HepG2 (cell line): ENCODE measurements at regions not wholly inside any gene's neighbourhood (a gene's known extent, or its start where the extent isn't known, plus 50 kb on each side); places are given as distances from the start of the nearest gene placed in this dataset.

ENCODE experiments used
- ATAC-seq: fragments of 200-7000 bp; cut with Tn5 transposase; 3 replicates; pipeline ENCODE4 v1.9.1; 2020; ENCODE audit warnings: mild to moderate bottlenecking, moderate library complexity
- BruUV-seq: library from RNA; stranded (reverse); fragments of 400-500 nt; replicated peaks from 2 replicates; lab custom pipeline; 2021; lab: Mats Ljungman, UMichigan
- CTCF ChIA-PET: fragments of 300-600 bp; formaldehyde crosslinking; extraction: SDS; loops from one replicate; lab custom pipeline; 2021; ENCODE audit warnings: low total read pairs, inconsistent platforms, low intra/inter-chr PET ratio; lab: Yijun Ruan, JAX
- POLR2A ChIA-PET: fragments of 350-600 bp; sonication (Branson Sonifier 250); formaldehyde crosslinking; loops from one replicate; lab custom pipeline; 2020; ENCODE audit warnings: antibody characterized with exemption, inconsistent platforms; lab: Yijun Ruan, JAX
- DNase-seq: peaks from one replicate; pipeline ENCODE4 v3.0.0-alpha.2; 2015; ENCODE audit warnings: low spot score
- FAIRE-seq: peaks from 3 replicates; lab custom pipeline; 2011; peaks lifted over from hg19 to GRCh38; lab: Jason Lieb, UNC
- H2AFZ ChIP-seq: one replicate; pipeline ENCODE4 v1.6.1; 2011; ENCODE audit warnings: low read length, inconsistent platforms
- H3K27ac ChIP-seq: fragments of 300-600 bp; 3 replicates; pipeline ENCODE4 v1.8.0; 2011; ENCODE audit warnings: mixed run types, mild to moderate bottlenecking, mixed read lengths, low read length, inconsistent platforms; ENCODE audit not compliant: insufficient read depth; ENCODE audit errors: extremely low read length
- H3K27me3 ChIP-seq, 2 experiments: fragments of 200-600 bp in 1 of 2; 2 replicates in 1 of 2; 3 replicates in 1 of 2; pipeline versions ENCODE4 v1.6.0 to v1.8.0; 2011; ENCODE audit warnings: low read length in 2 of 2, mild to moderate bottlenecking in 2 of 2, moderate library complexity in 2 of 2, inconsistent platforms in 1 of 2; ENCODE audit not compliant: insufficient read depth in 2 of 2, control insufficient read depth in 1 of 2
- H3K36me3 ChIP-seq, 2 experiments: fragments of 200-600 bp in 1 of 2; replicated peaks in 1 of 2; 2 replicates in 1 of 2; 3 replicates in 1 of 2; pipeline versions ENCODE4 v1.5.1 to v1.8.0; 2011; ENCODE audit warnings: low read length in 2 of 2, inconsistent platforms in 1 of 2; ENCODE audit not compliant: insufficient read depth in 2 of 2, control insufficient read depth in 1 of 2
- H3K4me1 ChIP-seq: 2 replicates; pipeline ENCODE4 v1.5.1; 2012; ENCODE audit warnings: low read length, inconsistent platforms; ENCODE audit not compliant: insufficient read depth
- H3K4me2 ChIP-seq: 2 replicates; pipeline ENCODE4 v1.6.0; 2011; ENCODE audit warnings: low read depth, low read length, inconsistent platforms
- H3K4me3 ChIP-seq, 3 experiments: fragments of 200-600 bp in 1 of 3; sonication (generic), shearing (Covaris generic) in 1 of 3; replicated peaks in 1 of 3; 2 replicates each; pipeline ENCODE4 v1.5.1; 2011 to 2016; ENCODE audit warnings: low read length in 3 of 3, inconsistent platforms in 2 of 3, low read depth in 2 of 3, mild to moderate bottlenecking in 2 of 3, control low read depth in 1 of 3, mixed read lengths in 1 of 3; ENCODE audit not compliant: insufficient read depth in 1 of 3
- H3K79me2 ChIP-seq: one replicate; pipeline ENCODE4 v1.6.1; 2011; ENCODE audit warnings: low read length, inconsistent platforms; ENCODE audit not compliant: insufficient read depth
- H3K9ac ChIP-seq: 2 replicates; pipeline ENCODE4 v1.6.0; 2011; ENCODE audit warnings: mild to moderate bottlenecking, low read depth, low read length, inconsistent platforms; ENCODE audit not compliant: insufficient read depth
- H3K9me3 ChIP-seq: 2 replicates; pipeline ENCODE4 v1.5.1; 2012; ENCODE audit warnings: mild to moderate bottlenecking, low read length
- H4K20me1 ChIP-seq: 2 replicates; pipeline ENCODE4 v1.6.0; 2011; ENCODE audit warnings: inconsistent platforms, mild to moderate bottlenecking, low read length, moderate library complexity; ENCODE audit not compliant: insufficient read depth
- BCL3 ChIP-seq: sonication (generic); formaldehyde crosslinking; IDR thresholded peaks from 2 replicates; pipeline ENCODE4 v1.5.1; 2020; ENCODE audit warnings: mild to moderate bottlenecking, missing genetic modification reagents, moderate library complexity
- E2F1 ChIP-seq: sonication (generic); formaldehyde crosslinking; IDR thresholded peaks from 2 replicates; pipeline ENCODE4 v1.5.0; 2020; ENCODE audit warnings: missing genetic modification reagents
- HNF4A ChIP-seq: sonication (generic); formaldehyde crosslinking; IDR thresholded peaks from 2 replicates; pipeline ENCODE4 v1.4.0; 2020; ENCODE audit warnings: missing genetic modification reagents
- HNRNPH1 ChIP-seq: fragments of 200-400 bp; formaldehyde crosslinking; optimal IDR thresholded peaks from 2 replicates; pipeline ENCODE3; 2017; ENCODE audit warnings: mild to moderate bottlenecking, low read depth, low read length
- MAFG ChIP-seq: sonication (generic); formaldehyde crosslinking; IDR thresholded peaks from 2 replicates; pipeline ENCODE4 v1.5.1; 2020; ENCODE audit warnings: mild to moderate bottlenecking, missing genetic modification reagents
- MED13 ChIP-seq: sonication (generic); formaldehyde crosslinking; IDR thresholded peaks from 2 replicates; pipeline ENCODE4 v1.5.0; 2020; ENCODE audit warnings: missing genetic modification reagents
- SMAD3 ChIP-seq: sonication (generic); formaldehyde crosslinking; IDR thresholded peaks from 2 replicates; pipeline ENCODE4 v1.4.0; 2020; ENCODE audit warnings: missing genetic modification reagents
- SPEN ChIP-seq: sonication (generic); formaldehyde crosslinking; IDR thresholded peaks from 2 replicates; pipeline ENCODE4 v1.5.1; 2020; ENCODE audit warnings: low read depth, mild to moderate bottlenecking, missing genetic modification reagents
- TAF1 ChIP-seq: sonication (generic); formaldehyde crosslinking; IDR thresholded peaks from 2 replicates; pipeline ENCODE4 v1.4.0; 2020; ENCODE audit warnings: missing genetic modification reagents
- TGIF2 ChIP-seq: IDR thresholded peaks from 2 replicates; pipeline ENCODE4 v1.6.1; 2016; ENCODE audit warnings: control low read depth, missing compliant biosample characterization
- WGBS: methylation state at CpG from one replicate; pipeline ENCODE4 v1.1.6; 2017; ENCODE audit warnings: low lambda C conversion rate; 5-methylcytosine and 5-hydroxymethylcytosine counted together
- in situ Hi-C: cut with HindIII; loops from 2 replicates; pipeline ENCODE4 v1.10.0; 2017; ENCODE audit warnings: low pct_unique_long_range_greater_than_20kb; ENCODE audit not compliant: extremely low pct_ligation_motif_present
- intact Hi-C: fragments of 100-400 bp; cut with micrococcal nuclease; formaldehyde crosslinking; loops from one replicate; pipeline ENCODE4 v1.10.0; 2022; ENCODE audit not compliant: unreplicated experiment
- TF ChIP-seq, protein P1 (sequence below): sonication (generic); formaldehyde crosslinking; IDR thresholded peaks from 2 replicates; pipeline ENCODE4 v1.8.0; 2022; ENCODE audit warnings: low read depth, missing genetic modification reagents
- TF ChIP-seq, protein P2 (sequence below): IDR thresholded peaks from 2 replicates; pipeline ENCODE4 v1.6.1; 2016; ENCODE audit warnings: low read depth, borderline replicate concordance
- TF ChIP-seq, protein P3 (sequence below), 2 experiments: sonication (generic) in 1 of 2; formaldehyde crosslinking in 1 of 2; IDR thresholded peaks; 2 replicates each; pipeline versions ENCODE4 v1.6.1 to v1.9.0; 2014 to 2022; ENCODE audit warnings: antibody characterized with exemption in 1 of 2, borderline replicate concordance in 1 of 2, inconsistent platforms in 1 of 2, low read depth in 1 of 2, missing genetic modification reagents in 1 of 2

DNA sequence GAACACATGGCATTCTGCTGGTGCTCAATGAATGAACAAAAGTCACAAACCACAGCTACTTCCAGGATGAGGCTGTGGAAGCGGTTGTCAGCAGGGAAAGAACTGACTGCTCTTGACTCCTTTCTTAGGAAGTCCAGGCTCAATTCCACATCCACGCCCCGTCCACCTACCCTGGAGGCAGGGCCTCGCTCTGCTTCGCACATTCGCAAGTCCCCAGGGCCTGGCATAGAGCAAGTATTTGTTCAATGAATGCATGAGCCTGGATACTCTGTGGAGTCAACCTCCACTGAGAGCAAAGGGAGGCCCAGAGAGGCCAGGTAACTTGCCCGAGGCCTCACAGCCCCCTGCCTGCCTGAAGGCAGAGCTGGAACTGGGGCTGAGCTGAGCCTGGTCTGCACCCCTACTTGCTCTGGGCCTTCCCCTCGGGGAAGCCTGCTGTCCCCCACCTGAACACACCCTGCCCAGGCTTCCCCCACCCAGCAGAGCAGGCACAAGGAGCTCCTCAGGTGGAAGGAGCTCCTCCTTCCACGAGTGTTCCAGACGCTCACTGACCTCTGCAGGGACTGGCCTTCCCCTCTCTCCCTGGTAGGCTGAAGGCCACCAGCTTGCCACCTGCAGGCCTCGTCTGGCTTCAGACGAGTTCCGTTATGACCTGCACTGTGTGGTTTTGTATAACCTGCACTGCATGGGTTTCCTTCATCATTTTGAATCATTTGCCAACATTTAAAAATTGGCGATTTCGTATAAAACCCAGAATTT lies 119.3 kb upstream of the PTPN1 start:
- Histone ChIP-seq H3K4me3 (no peak overlapping the region), H2AFZ (no peak overlapping the region), H3K4me1 (peaks cover 93% of the 10 kb centered on the region), H3K9ac (peak overlapping the region; percentile 61), H3K27me3 (no peaks in the 10 kb centered on the region), H4K20me1 (no peaks in the 10 kb centered on the region), H3K27ac (peak overlapping the region; percentile 95), H3K79me2 (no peaks in the 10 kb centered on the region), H3K36me3 (no peaks in the 10 kb centered on the region), H3K9me3 (no peaks in the 10 kb centered on the region), H3K4me2 (peak overlapping the region; percentile 76)
- intact Hi-C loops: loop anchor here (1.0 kb wide), 2 partner anchors 8 to 22 kb away; no protein-coding TSS in a partner anchor
- DNase-seq: no peak
- BruUV-seq: no TSS peak
- in situ Hi-C loops: no loop called here
- ATAC-seq: peak; percentile 1
- no peak for FAIRE-seq
- ChIA-PET CTCF (interaction anchor here (0.9 kb wide), 1 partner anchor 33 kb away, joined by 3 read pairs; no protein-coding TSS in a partner anchor), POLR2A (interaction anchor here (0.6 to 3.3 kb wide), 28 partner anchors 10 to 275 kb away, joined by 3 to 299 read pairs (median 6); partner anchors contain the start of gene CEBPB)
- 82% methylated on average over 15 of the region's 15 CpGs for WGBS
- TF ChIP-seq MAFG (CRISPR knock-in tag) (no peak), SMAD3 (CRISPR knock-in tag) (no peak), SPEN (CRISPR knock-in tag) (peak; percentile 15), HNF4A (no peak), BCL3 (no peak; the same call in 1 of the 2 replicates), TAF1 (CRISPR knock-in tag) (no peak), E2F1 (CRISPR knock-in tag) (no peak), TGIF2 (CRISPR knock-in tag) (peak; percentile 23; the same call in 1 of the 2 replicates), MED13 (CRISPR knock-in tag) (no peak), HNRNPH1 (no peak)
- TF ChIP-seq, protein P1, sequence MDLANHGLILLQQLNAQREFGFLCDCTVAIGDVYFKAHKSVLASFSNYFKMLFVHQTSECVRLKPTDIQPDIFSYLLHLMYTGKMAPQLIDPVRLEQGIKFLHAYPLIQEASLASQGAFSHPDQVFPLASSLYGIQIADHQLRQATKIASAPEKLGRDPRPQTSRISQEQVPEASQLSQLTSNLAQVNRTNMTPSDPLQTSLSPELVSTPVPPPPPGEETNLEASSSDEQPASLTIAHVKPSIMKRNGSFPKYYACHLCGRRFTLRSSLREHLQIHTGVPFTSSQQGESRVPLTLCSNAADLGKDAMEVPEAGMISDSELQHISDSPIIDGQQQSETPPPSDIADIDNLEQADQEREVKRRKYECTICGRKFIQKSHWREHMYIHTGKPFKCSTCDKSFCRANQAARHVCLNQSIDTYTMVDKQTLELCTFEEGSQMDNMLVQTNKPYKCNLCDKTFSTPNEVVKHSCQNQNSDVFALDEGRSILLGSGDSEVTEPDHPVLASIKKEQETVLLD (CRISPR knock-in tag): no peak
- TF ChIP-seq, protein P2, sequence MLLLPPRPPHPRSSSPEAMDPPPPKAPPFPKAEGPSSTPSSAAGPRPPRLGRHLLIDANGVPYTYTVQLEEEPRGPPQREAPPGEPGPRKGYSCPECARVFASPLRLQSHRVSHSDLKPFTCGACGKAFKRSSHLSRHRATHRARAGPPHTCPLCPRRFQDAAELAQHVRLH (CRISPR knock-in tag): peak; percentile 11; the same call in 1 of the 2 replicates
- TF ChIP-seq, protein P3, sequence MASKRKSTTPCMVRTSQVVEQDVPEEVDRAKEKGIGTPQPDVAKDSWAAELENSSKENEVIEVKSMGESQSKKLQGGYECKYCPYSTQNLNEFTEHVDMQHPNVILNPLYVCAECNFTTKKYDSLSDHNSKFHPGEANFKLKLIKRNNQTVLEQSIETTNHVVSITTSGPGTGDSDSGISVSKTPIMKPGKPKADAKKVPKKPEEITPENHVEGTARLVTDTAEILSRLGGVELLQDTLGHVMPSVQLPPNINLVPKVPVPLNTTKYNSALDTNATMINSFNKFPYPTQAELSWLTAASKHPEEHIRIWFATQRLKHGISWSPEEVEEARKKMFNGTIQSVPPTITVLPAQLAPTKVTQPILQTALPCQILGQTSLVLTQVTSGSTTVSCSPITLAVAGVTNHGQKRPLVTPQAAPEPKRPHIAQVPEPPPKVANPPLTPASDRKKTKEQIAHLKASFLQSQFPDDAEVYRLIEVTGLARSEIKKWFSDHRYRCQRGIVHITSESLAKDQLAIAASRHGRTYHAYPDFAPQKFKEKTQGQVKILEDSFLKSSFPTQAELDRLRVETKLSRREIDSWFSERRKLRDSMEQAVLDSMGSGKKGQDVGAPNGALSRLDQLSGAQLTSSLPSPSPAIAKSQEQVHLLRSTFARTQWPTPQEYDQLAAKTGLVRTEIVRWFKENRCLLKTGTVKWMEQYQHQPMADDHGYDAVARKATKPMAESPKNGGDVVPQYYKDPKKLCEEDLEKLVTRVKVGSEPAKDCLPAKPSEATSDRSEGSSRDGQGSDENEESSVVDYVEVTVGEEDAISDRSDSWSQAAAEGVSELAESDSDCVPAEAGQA (IDR thresholded peaks at IDR 0.05; ENCODE audit: low read depth): no peak
- TF ChIP-seq, protein P3 (CRISPR knock-in tag; IDR thresholded peaks at IDR 0.05; ENCODE audit: borderline replicate concordance): 0 out of 2 replicates have a peak, but pooled peaks have one; percentile 14
